Tibial nerve (tissue), 4 donors: ENCODE measurements at regions not wholly inside any gene's neighbourhood (a gene's known extent, or its start where the extent isn't known, plus 50 kb on each side); places are given as distances from the start of the nearest gene placed in this dataset.

Experiments
- DNase-seq, 2 donors: peaks; one replicate each; pipeline ENCODE4 v3.0.0-alpha.2; 2019; ENCODE audit warnings: low spot score in 2 of 2
- H3K27ac ChIP-seq, 4 donors: fragments of 200-600 bp; sonication (generic) in 3 of 4; one replicate each; pipeline ENCODE4 v1.5.1; 2017 to 2019; ENCODE audit warnings: mild to moderate bottlenecking in 1 of 4
- H3K27me3 ChIP-seq, 2 donors: fragments of 200-600 bp; sonication (generic) in 1 of 2; one replicate each; pipeline versions ENCODE4 v1.5.1 to v1.6.0; 2017 to 2019
- H3K36me3 ChIP-seq, 3 donors: fragments of 200-600 bp; sonication (generic); one replicate each; pipeline ENCODE4 v1.5.1; 2018 to 2019
- H3K4me1 ChIP-seq, 4 donors: fragments of 200-600 bp; sonication (generic) in 3 of 4; one replicate each; pipeline ENCODE4 v1.5.1; 2017 to 2019
- H3K4me3 ChIP-seq, 4 donors: fragments of 200-600 bp; sonication (generic) in 3 of 4; one replicate each; pipeline ENCODE4 v1.5.1; 2017 to 2019; ENCODE audit warnings: mild to moderate bottlenecking in 1 of 4, moderate library complexity in 1 of 4
- H3K9me3 ChIP-seq, 4 donors: fragments of 200-600 bp; sonication (generic) in 3 of 4; one replicate each; pipeline ENCODE4 v1.5.1; 2017 to 2019
- CTCF ChIP-seq, 5 experiments: fragments of 200-600 bp in 3 of 5; fragments of 450-650 bp in 2 of 5; sonication (generic) in 3 of 5; IDR thresholded peaks; one replicate each; pipeline ENCODE4 v1.5.1; 2016 to 2019; ENCODE audit warnings: antibody characterized with exemption in 5 of 5, mild to moderate bottlenecking in 3 of 5, moderate library complexity in 2 of 5
- EP300 ChIP-seq, 2 donors: sonication (generic); formaldehyde crosslinking; IDR thresholded peaks; one replicate each; pipeline ENCODE4 v1.6.1; 2017; ENCODE audit warnings: antibody characterized with exemption in 2 of 2, mild to moderate bottlenecking in 1 of 2
- POLR2A ChIP-seq, 2 donors: fragments of 450-650 bp; IDR thresholded peaks; one replicate each; pipeline ENCODE4 v1.6.1; 2017; ENCODE audit warnings: antibody characterized with exemption in 2 of 2, mild to moderate bottlenecking in 2 of 2, moderate library complexity in 2 of 2
- WGBS, 2 donors: methylation state at CpG; one replicate each; pipeline ENCODE4 v1.1.5; 2018; 5-methylcytosine and 5-hydroxymethylcytosine counted together

GRCh38 chr5:120761986-120762385 lies 297.9 kb downstream of the PRR16 start:
- H3K27ac ChIP-seq: no peak overlapping the region
- H3K4me3 ChIP-seq: no peak overlapping the region
- H3K4me1 ChIP-seq: no peaks in the 10 kb centered on the region
- TF ChIP-seq CTCF (IDR thresholded peaks at IDR 0.05) (no peak), EP300 (IDR thresholded peaks at IDR 0.05) (no peak), POLR2A (IDR thresholded peaks at IDR 0.05) (no peak)
- H3K36me3 ChIP-seq: no peaks in the 10 kb centered on the region
- no peak for DNase-seq
- H3K9me3 ChIP-seq: peaks cover 0 to 1% (median 0%) of the 10 kb centered on the region in 4 donors
- 44 to 55% methylated on average over 1 of the region's 1 CpG for WGBS, 2 donors
- H3K27me3 ChIP-seq: no peaks in the 10 kb centered on the region

GRCh38 chr5:120765189-120765588 lies 301.1 kb downstream of the PRR16 start:
- Histone ChIP-seq H3K36me3 (no peaks in the 10 kb centered on the region), H3K4me1 (peaks cover 0 to 8% (median 0%) of the 10 kb centered on the region in 4 donors), H3K9me3 (no peaks in the 10 kb centered on the region), H3K27ac (no peak overlapping the region), H3K27me3 (no peaks in the 10 kb centered on the region), H3K4me3 (no peak overlapping the region)
- TF ChIP-seq EP300 (IDR thresholded peaks at IDR 0.05): no peak
- no peak for TF ChIP-seq POLR2A (IDR thresholded peaks at IDR 0.05)
- no peak for TF ChIP-seq CTCF (IDR thresholded peaks at IDR 0.05)
- 48 to 56% methylated on average over 2 of the region's 2 CpGs for WGBS, 2 donors
- no peak for DNase-seq

- 60 to 68% methylated on average over 1 of the region's 1 CpG for whole genome bisulfite sequencing, 2 donors
- no peak overlapping the region for H3K4me3 ChIP-seq
- no peaks in the 10 kb centered on the region for H3K9me3 ChIP-seq
These were observed 303.2 kb downstream of the PRR16 start for GRCh38 chr5:120767178-120767820.

GRCh38 chr5:120769312-120769872 lies 305.3 kb downstream of the PRR16 start:
- TF ChIP-seq POLR2A (IDR thresholded peaks at IDR 0.05) (no peak), CTCF (IDR thresholded peaks at IDR 0.05) (no peak), EP300 (IDR thresholded peaks at IDR 0.05) (no peak)
- H3K4me3 ChIP-seq: no peak overlapping the region
- H3K36me3 ChIP-seq: no peaks in the 10 kb centered on the region
- H3K27ac ChIP-seq: no peak overlapping the region
- H3K9me3 ChIP-seq: no peaks in the 10 kb centered on the region
- no peaks in the 10 kb centered on the region for H3K27me3 ChIP-seq
- no peak for DNase-seq
- whole genome bisulfite sequencing, 2 donors: 32 to 46% methylated on average over 2 of the region's 2 CpGs
- H3K4me1 ChIP-seq: peaks cover 0 to 8% (median 0%) of the 10 kb centered on the region in 4 donors

More at GRCh38 chr5:120767178-120767820, 303.2 kb downstream of the PRR16 start:
- peaks cover 0 to 8% (median 0%) of the 10 kb centered on the region in 4 donors for H3K4me1 ChIP-seq
- no peaks in the 10 kb centered on the region for H3K27me3 ChIP-seq
- TF ChIP-seq POLR2A (IDR thresholded peaks at IDR 0.05) (no peak), CTCF (IDR thresholded peaks at IDR 0.05) (no peak), EP300 (IDR thresholded peaks at IDR 0.05) (no peak)
- H3K36me3 ChIP-seq: no peaks in the 10 kb centered on the region
- H3K27ac ChIP-seq: no peak overlapping the region
- DNase-seq: no peak

- no peak for DNase-seq
- TF ChIP-seq EP300 (IDR thresholded peaks at IDR 0.05) (no peak), POLR2A (IDR thresholded peaks at IDR 0.05) (no peak), CTCF (IDR thresholded peaks at IDR 0.05) (no peak)
- Histone ChIP-seq H3K9me3 (no peaks in the 10 kb centered on the region), H3K4me3 (no peak overlapping the region), H3K36me3 (no peaks in the 10 kb centered on the region), H3K4me1 (peaks cover 0 to 8% (median 0%) of the 10 kb centered on the region in 4 donors), H3K27ac (no peak overlapping the region), H3K27me3 (no peaks in the 10 kb centered on the region)
- whole genome bisulfite sequencing, 2 donors: 75 to 80% methylated on average over 1 of the region's 1 CpG
These were observed 307.1 kb downstream of the PRR16 start for GRCh38 chr5:120771202-120771601.
